ENCODE measurements at regions not wholly inside any gene's neighbourhood (a gene's known extent, or its start where the extent isn't known, plus 50 kb on each side); places are given as distances from the start of the nearest gene placed in this dataset.

GRCh38 chr1:11365744-11366387 lies 92.9 kb downstream of the UBIAD1 start:
- Histone ChIP-seq H3K9me3 (ENCODE audit: control insufficient read depth, insufficient read depth, low read length) (peaks cover 4% of the 10 kb centered on the region; the same call in 1 of the 2 replicates), H3K27ac (ENCODE audit: low read depth, low read length) (no peak overlapping the region), H3K4me2 (ENCODE audit: low read length) (no peak overlapping the region), H3K4me3 (ENCODE audit: low read length) (no peak overlapping the region), H3F3A (ENCODE audit: control insufficient read depth, insufficient read depth) (no peaks in the 10 kb centered on the region), H3K9me2 (replicated peaks; ENCODE audit: control insufficient read depth, low read length) (no peaks in the 10 kb centered on the region), H3K79me2 (ENCODE audit: control insufficient read depth, low read length) (no peaks in the 10 kb centered on the region), H3K27me3 (ENCODE audit: control insufficient read depth, low read length) (peaks cover 4% of the 10 kb centered on the region; the same call in 1 of the 2 replicates), H3K4me1 (ENCODE audit: control insufficient read depth, low read length) (peaks cover 7% of the 10 kb centered on the region), H4K20me1 (ENCODE audit: control insufficient read depth, insufficient read depth, low read depth, low read length) (no peaks in the 10 kb centered on the region), H3K36me3 (ENCODE audit: control insufficient read depth, low read length) (no peaks in the 10 kb centered on the region)
- TF ChIP-seq EZH2phosphoT487 (IDR thresholded peaks at IDR 0.05; ENCODE audit: borderline replicate concordance, low read length), result no peak
- no peak for TF ChIP-seq CTCF (IDR thresholded peaks at IDR 0.05; ENCODE audit: low read depth, low read length, poor library complexity, severe bottlenecking)

GRCh38 chr1:11373029-11373894 lies 100.3 kb downstream of the UBIAD1 start:
- Histone ChIP-seq H3K36me3 (ENCODE audit: control insufficient read depth, low read length) (no peaks in the 10 kb centered on the region), H3F3A (ENCODE audit: control insufficient read depth, insufficient read depth) (0 out of 2 replicates have a peak, but pooled peaks cover 4% of the 10 kb centered on the region), H3K27ac (ENCODE audit: low read depth, low read length) (no peak overlapping the region), H3K27me3 (ENCODE audit: control insufficient read depth, low read length) (0 out of 2 replicates have a peak, but pooled peaks cover 4% of the 10 kb centered on the region), H3K9me3 (ENCODE audit: control insufficient read depth, insufficient read depth, low read length) (no peaks in the 10 kb centered on the region), H3K4me2 (ENCODE audit: low read length) (no peak overlapping the region), H3K4me1 (ENCODE audit: control insufficient read depth, low read length) (peaks cover 8% of the 10 kb centered on the region), H3K9me2 (replicated peaks; ENCODE audit: control insufficient read depth, low read length) (no peaks in the 10 kb centered on the region), H3K79me2 (ENCODE audit: control insufficient read depth, low read length) (no peaks in the 10 kb centered on the region), H4K20me1 (ENCODE audit: control insufficient read depth, insufficient read depth, low read depth, low read length) (no peaks in the 10 kb centered on the region), H3K4me3 (ENCODE audit: low read length) (no peak overlapping the region)
- TF ChIP-seq CTCF (IDR thresholded peaks at IDR 0.05; ENCODE audit: low read depth, low read length, poor library complexity, severe bottlenecking) (no peak), EZH2phosphoT487 (IDR thresholded peaks at IDR 0.05; ENCODE audit: borderline replicate concordance, low read length) (no peak)

GRCh38 chr1:11373895-11374747 lies 101.1 kb downstream of the UBIAD1 start:
- Histone ChIP-seq H3K4me3 (ENCODE audit: low read length) (no peak overlapping the region), H3K27ac (ENCODE audit: low read depth, low read length) (no peak overlapping the region), H3K4me2 (ENCODE audit: low read length) (no peak overlapping the region), H3K9me2 (replicated peaks; ENCODE audit: control insufficient read depth, low read length) (no peaks in the 10 kb centered on the region), H3K27me3 (ENCODE audit: control insufficient read depth, low read length) (0 out of 2 replicates have a peak, but pooled peaks cover 4% of the 10 kb centered on the region), H3K9me3 (ENCODE audit: control insufficient read depth, insufficient read depth, low read length) (no peaks in the 10 kb centered on the region), H3F3A (ENCODE audit: control insufficient read depth, insufficient read depth) (0 out of 2 replicates have a peak, but pooled peaks cover 4% of the 10 kb centered on the region), H4K20me1 (ENCODE audit: control insufficient read depth, insufficient read depth, low read depth, low read length) (no peaks in the 10 kb centered on the region), H3K79me2 (ENCODE audit: control insufficient read depth, low read length) (no peaks in the 10 kb centered on the region), H3K4me1 (ENCODE audit: control insufficient read depth, low read length) (peaks cover 8% of the 10 kb centered on the region), H3K36me3 (ENCODE audit: control insufficient read depth, low read length) (no peaks in the 10 kb centered on the region)
- TF ChIP-seq CTCF (IDR thresholded peaks at IDR 0.05; ENCODE audit: low read depth, low read length, poor library complexity, severe bottlenecking), result no peak
- no peak for TF ChIP-seq EZH2phosphoT487 (IDR thresholded peaks at IDR 0.05; ENCODE audit: borderline replicate concordance, low read length)

All from DOHH2 (cell line).